22Rv1 (cell line): ENCODE measurements at regions not wholly inside any gene's neighbourhood (a gene's known extent, or its start where the extent isn't known, plus 50 kb on each side); places are given as distances from the start of the nearest gene placed in this dataset.

Source experiments
- ZFX ChIP-seq: fragments of 450-650 bp; IDR thresholded peaks from 2 replicates; pipeline ENCODE4 v1.6.1; 2017; ENCODE audit warnings: antibody characterized with exemption, borderline replicate concordance
- TF ChIP-seq, protein P1 (sequence below): fragments of 450-650 bp; IDR thresholded peaks from 2 replicates; pipeline ENCODE4 v1.5.1; 2017; ENCODE audit warnings: mild to moderate bottlenecking

DNA sequence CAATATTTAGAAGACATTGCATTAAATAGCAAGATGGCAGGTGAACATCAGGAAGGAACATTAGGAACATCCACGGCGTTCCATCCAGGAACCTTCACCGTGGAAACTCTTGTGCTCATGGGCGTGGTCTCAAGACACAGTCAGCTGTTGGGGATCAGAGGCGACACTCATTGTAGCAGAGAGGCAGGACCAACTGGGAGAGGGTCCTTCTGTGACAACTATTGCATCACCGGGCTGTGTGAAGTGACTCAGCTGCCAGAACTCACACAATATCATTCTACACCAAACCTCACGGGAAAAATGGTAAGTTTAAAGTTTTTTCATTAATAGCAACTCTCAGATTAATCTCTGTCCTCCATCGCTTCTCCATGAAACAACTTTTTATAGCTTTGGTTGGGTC lies 334.8 kb upstream of the SULF2 start:
- TF ChIP-seq, protein P1, sequence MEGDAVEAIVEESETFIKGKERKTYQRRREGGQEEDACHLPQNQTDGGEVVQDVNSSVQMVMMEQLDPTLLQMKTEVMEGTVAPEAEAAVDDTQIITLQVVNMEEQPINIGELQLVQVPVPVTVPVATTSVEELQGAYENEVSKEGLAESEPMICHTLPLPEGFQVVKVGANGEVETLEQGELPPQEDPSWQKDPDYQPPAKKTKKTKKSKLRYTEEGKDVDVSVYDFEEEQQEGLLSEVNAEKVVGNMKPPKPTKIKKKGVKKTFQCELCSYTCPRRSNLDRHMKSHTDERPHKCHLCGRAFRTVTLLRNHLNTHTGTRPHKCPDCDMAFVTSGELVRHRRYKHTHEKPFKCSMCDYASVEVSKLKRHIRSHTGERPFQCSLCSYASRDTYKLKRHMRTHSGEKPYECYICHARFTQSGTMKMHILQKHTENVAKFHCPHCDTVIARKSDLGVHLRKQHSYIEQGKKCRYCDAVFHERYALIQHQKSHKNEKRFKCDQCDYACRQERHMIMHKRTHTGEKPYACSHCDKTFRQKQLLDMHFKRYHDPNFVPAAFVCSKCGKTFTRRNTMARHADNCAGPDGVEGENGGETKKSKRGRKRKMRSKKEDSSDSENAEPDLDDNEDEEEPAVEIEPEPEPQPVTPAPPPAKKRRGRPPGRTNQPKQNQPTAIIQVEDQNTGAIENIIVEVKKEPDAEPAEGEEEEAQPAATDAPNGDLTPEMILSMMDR = no peak
- TF ChIP-seq ZFX = no peak
